Keratinocyte (primary cell): ENCODE measurements at regions not wholly inside any gene's neighbourhood (a gene's known extent, or its start where the extent isn't known, plus 50 kb on each side); places are given as distances from the start of the nearest gene placed in this dataset.

Source experiments
- DNase-seq: peaks from one replicate; pipeline ENCODE4 v3.0.0-alpha.2; 2011; ENCODE audit warnings: low read depth, missing footprints, low spot score
- FAIRE-seq: peaks from 2 replicates; lab custom pipeline; 2011; peaks lifted over from hg19 to GRCh38; lab: Jason Lieb, UNC
- H2AFZ ChIP-seq: 2 replicates; pipeline ENCODE4 v1.6.0; 2012; ENCODE audit warnings: low read length, control low read depth, inconsistent platforms; ENCODE audit not compliant: control insufficient read depth
- H3K27ac ChIP-seq: 2 replicates; pipeline ENCODE4 v1.5.1; 2011; ENCODE audit warnings: low read length; ENCODE audit not compliant: control insufficient read depth, insufficient read depth
- H3K27me3 ChIP-seq: 3 replicates; pipeline ENCODE4 v1.6.0; 2011; ENCODE audit warnings: low read length; ENCODE audit not compliant: control insufficient read depth, insufficient read depth; ENCODE audit errors: extremely low read depth
- H3K36me3 ChIP-seq, 2 experiments: 2 replicates in 1 of 2; 3 replicates in 1 of 2; pipeline ENCODE4 v1.5.1; 2011; ENCODE audit warnings: low read length in 2 of 2, mild to moderate bottlenecking in 1 of 2; ENCODE audit not compliant: control insufficient read depth in 2 of 2, insufficient read depth in 2 of 2; ENCODE audit errors: extremely low read depth in 1 of 2
- H3K4me1 ChIP-seq: 3 replicates; pipeline ENCODE4 v1.5.1; 2011; ENCODE audit warnings: low read length; ENCODE audit not compliant: control insufficient read depth, insufficient read depth; ENCODE audit errors: extremely low read depth
- H3K4me2 ChIP-seq: 3 replicates; pipeline ENCODE4 v1.6.0; 2011; ENCODE audit warnings: low read depth, low read length; ENCODE audit not compliant: control insufficient read depth, insufficient read depth; ENCODE audit errors: extremely low read depth
- H3K4me3 ChIP-seq, 3 experiments: fragments of 200-600 bp in 1 of 3; sonication (generic) in 1 of 3; 2 replicates in 2 of 3; 3 replicates in 1 of 3; pipeline ENCODE4 v1.5.1; 2011 to 2016; ENCODE audit warnings: low read length in 3 of 3, mild to moderate bottlenecking in 3 of 3, control low read depth in 2 of 3, inconsistent platforms in 1 of 3, low read depth in 1 of 3, mixed read lengths in 1 of 3, mixed run types in 1 of 3, moderate library complexity in 1 of 3; ENCODE audit not compliant: control insufficient read depth in 2 of 3, insufficient read depth in 2 of 3; ENCODE audit errors: extremely low read depth in 1 of 3
- H3K79me2 ChIP-seq: 2 replicates; pipeline ENCODE4 v1.6.0; 2012; ENCODE audit warnings: low read length; ENCODE audit not compliant: control insufficient read depth, insufficient read depth
- H3K9ac ChIP-seq: 3 replicates; pipeline ENCODE4 v1.6.0; 2011; ENCODE audit warnings: low read length; ENCODE audit not compliant: control insufficient read depth, insufficient read depth; ENCODE audit errors: extremely low read depth
- H3K9me1 ChIP-seq: 3 replicates; pipeline ENCODE4 v1.6.0; 2011; ENCODE audit warnings: low read length; ENCODE audit not compliant: control insufficient read depth, insufficient read depth; ENCODE audit errors: extremely low read depth
- H3K9me3 ChIP-seq: 2 replicates; pipeline ENCODE4 v1.5.1; 2012; ENCODE audit warnings: low read depth, low read length; ENCODE audit not compliant: control insufficient read depth
- H4K20me1 ChIP-seq: 3 replicates; pipeline ENCODE4 v1.6.0; 2011; ENCODE audit warnings: low read length; ENCODE audit not compliant: control insufficient read depth, insufficient read depth; ENCODE audit errors: extremely low read depth
- CTCF ChIP-seq, 3 experiments: IDR thresholded peaks in 1 of 3; conservative IDR thresholded peaks in 1 of 3; optimal IDR thresholded peaks in 1 of 3; 2 replicates in 2 of 3; 3 replicates in 1 of 3; pipeline versions ENCODE3 to v1.5.1; 2011; ENCODE audit warnings: low read length in 3 of 3, mild to moderate bottlenecking in 3 of 3, moderate library complexity in 2 of 3, control low read depth in 1 of 3, inconsistent platforms in 1 of 3; ENCODE audit not compliant: insufficient read depth in 2 of 3; ENCODE audit errors: extremely low read depth in 1 of 3
- EZH2 ChIP-seq: IDR thresholded peaks from one replicate; pipeline ENCODE4 v1.6.1; 2012; ENCODE audit warnings: inconsistent platforms, mild to moderate bottlenecking, low read length, moderate library complexity
- dilution Hi-C: fragments of 300-500 bp; cut with MboI; formaldehyde crosslinking; loops from one replicate; pipeline ENCODE4 v1.7.0; 2020; ENCODE audit warnings: low sequenced_read_pairs; ENCODE audit not compliant: extremely low pct_ligation_motif_present

- Histone ChIP-seq H3K9me3 (no peaks in the 10 kb centered on the region), H3K9me1 (no peaks in the 10 kb centered on the region), H3K27ac (no peak overlapping the region), H3K36me3 (no peaks in the 10 kb centered on the region), H2AFZ (no peak overlapping the region), H3K4me1 (no peaks in the 10 kb centered on the region), H3K27me3 (no peaks in the 10 kb centered on the region), H3K4me3 (no peak overlapping the region), H3K79me2 (no peaks in the 10 kb centered on the region), H3K9ac (no peak overlapping the region), H4K20me1 (no peaks in the 10 kb centered on the region), H3K4me2 (no peak overlapping the region)
- TF ChIP-seq EZH2 (no peak), CTCF (optimal IDR thresholded peaks at IDR 0.05 in 1 of 3, IDR thresholded peaks at IDR 0.05 in 1 of 3, conservative IDR thresholded peaks at IDR 0.05 in 1 of 3; ENCODE audit: extremely low read depth in 1 of 3, insufficient read depth in 2 of 3, low read length in 3 of 3) (no peak)
- FAIRE-seq (no peak), DNase-seq (no peak)
- dilution Hi-C loops, result no loop called here
These were observed 869.0 kb upstream of the ADGRB3 start for GRCh38 chr6:67766057-67766456.

GRCh38 chr6:67759001-67759400 is 876.1 kb upstream of the ADGRB3 start:
- H3K9me1 ChIP-seq, result no peaks in the 10 kb centered on the region
- no peak for DNase-seq

More at GRCh38 chr6:67759001-67759400, 876.1 kb upstream of the ADGRB3 start:
- TF ChIP-seq EZH2 (no peak), CTCF (optimal IDR thresholded peaks at IDR 0.05 in 1 of 3, IDR thresholded peaks at IDR 0.05 in 1 of 3, conservative IDR thresholded peaks at IDR 0.05 in 1 of 3; ENCODE audit: extremely low read depth in 1 of 3, insufficient read depth in 2 of 3, low read length in 3 of 3) (no peak)
- Histone ChIP-seq H3K79me2 (no peaks in the 10 kb centered on the region), H3K4me3 (no peak overlapping the region), H3K27ac (no peak overlapping the region), H3K27me3 (no peaks in the 10 kb centered on the region), H4K20me1 (no peaks in the 10 kb centered on the region), H3K4me2 (no peak overlapping the region), H3K9ac (no peak overlapping the region), H3K9me3 (peaks cover 5% of the 10 kb centered on the region), H3K4me1 (no peaks in the 10 kb centered on the region), H3K36me3 (no peaks in the 10 kb centered on the region), H2AFZ (no peak overlapping the region)
- no peak for FAIRE-seq
- dilution Hi-C loops, result no loop called here
